ENCODE measurements at regions not wholly inside any gene's neighbourhood (a gene's known extent, or its start where the extent isn't known, plus 50 kb on each side); places are given as distances from the start of the nearest gene placed in this dataset.

DNA sequence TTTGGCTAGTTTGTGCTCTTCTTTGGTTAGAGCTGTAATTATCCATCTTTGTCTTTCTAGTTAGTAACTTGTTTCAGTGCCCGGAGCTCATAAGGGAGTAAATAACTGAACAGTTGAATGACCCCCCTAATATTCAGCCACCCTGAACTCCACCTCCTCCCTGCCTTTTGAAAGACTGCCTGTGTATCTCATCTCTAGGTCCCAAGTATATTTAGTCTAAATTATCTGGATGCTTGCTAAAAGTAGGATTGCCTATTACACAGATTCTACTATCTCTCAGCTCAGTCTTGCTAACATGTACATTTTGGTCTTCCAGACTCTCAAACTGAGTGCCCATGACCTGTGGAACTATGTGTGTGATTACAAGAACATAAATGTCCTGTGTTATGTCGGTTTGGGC is 145.9 kb downstream of the GJA1 start:
- no peak for DNase-seq
- Histone ChIP-seq H3K27ac (no peak overlapping the region), H3K4me1 (no peaks in the 10 kb centered on the region), H3K9me3 (no peaks in the 10 kb centered on the region), H3K36me3 (no peaks in the 10 kb centered on the region), H3K27me3 (no peaks in the 10 kb centered on the region), H3K4me3 (no peak overlapping the region)
- TF ChIP-seq POLR2AphosphoS5 (IDR thresholded peaks at IDR 0.05) (no peak), EP300 (IDR thresholded peaks at IDR 0.05; ENCODE audit: low read depth) (no peak), POLR2A (IDR thresholded peaks at IDR 0.05) (no peak)
- TF ChIP-seq, protein P1, sequence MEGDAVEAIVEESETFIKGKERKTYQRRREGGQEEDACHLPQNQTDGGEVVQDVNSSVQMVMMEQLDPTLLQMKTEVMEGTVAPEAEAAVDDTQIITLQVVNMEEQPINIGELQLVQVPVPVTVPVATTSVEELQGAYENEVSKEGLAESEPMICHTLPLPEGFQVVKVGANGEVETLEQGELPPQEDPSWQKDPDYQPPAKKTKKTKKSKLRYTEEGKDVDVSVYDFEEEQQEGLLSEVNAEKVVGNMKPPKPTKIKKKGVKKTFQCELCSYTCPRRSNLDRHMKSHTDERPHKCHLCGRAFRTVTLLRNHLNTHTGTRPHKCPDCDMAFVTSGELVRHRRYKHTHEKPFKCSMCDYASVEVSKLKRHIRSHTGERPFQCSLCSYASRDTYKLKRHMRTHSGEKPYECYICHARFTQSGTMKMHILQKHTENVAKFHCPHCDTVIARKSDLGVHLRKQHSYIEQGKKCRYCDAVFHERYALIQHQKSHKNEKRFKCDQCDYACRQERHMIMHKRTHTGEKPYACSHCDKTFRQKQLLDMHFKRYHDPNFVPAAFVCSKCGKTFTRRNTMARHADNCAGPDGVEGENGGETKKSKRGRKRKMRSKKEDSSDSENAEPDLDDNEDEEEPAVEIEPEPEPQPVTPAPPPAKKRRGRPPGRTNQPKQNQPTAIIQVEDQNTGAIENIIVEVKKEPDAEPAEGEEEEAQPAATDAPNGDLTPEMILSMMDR (IDR thresholded peaks at IDR 0.05): no peak
- intact Hi-C loops (cut with DNase I; ENCODE audit: low total_unique reads): no loop called here
- in situ Hi-C loops (cut with MboI; ENCODE audit: low pct_ligation_motif_present in 1 of 4, low pct_unique_long_range_greater_than_20kb in 1 of 4, low sequenced_read_pairs in 3 of 4): no loop called here
- WGBS, 2 donors (ENCODE audit: low coverage in 1 of 2): 64 to 74% methylated on average over 2 of the region's 2 CpGs

DNA sequence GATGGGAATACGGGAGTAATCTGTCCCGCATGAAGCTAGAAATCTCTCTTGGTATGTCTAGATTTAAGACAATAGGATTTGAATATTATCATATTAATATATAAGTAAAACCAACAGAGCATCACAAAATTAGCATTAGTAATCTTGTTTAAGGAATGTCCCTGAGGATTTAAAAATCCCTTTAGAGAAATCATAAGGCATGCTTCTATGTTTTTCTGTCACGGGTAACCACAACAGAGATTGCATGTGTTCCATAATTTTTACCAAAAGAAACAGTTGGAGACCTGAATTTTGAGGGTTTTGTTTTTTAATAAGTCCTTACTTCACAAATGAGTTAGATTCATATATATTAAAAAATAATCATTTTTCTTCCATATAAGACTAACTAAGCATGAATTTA is 146.8 kb downstream of the GJA1 start:
- Histone ChIP-seq H3K27me3 (no peaks in the 10 kb centered on the region), H3K4me3 (no peak overlapping the region), H3K4me1 (no peaks in the 10 kb centered on the region), H3K9me3 (no peaks in the 10 kb centered on the region), H3K27ac (no peak overlapping the region), H3K36me3 (no peaks in the 10 kb centered on the region)
- no peak for DNase-seq
- 85 to 93% methylated on average over 3 of the region's 3 CpGs for WGBS, 2 donors (ENCODE audit: low coverage in 1 of 2)
- TF ChIP-seq EP300 (IDR thresholded peaks at IDR 0.05; ENCODE audit: low read depth): no peak
- TF ChIP-seq POLR2AphosphoS5 (IDR thresholded peaks at IDR 0.05): no peak
- TF ChIP-seq POLR2A (IDR thresholded peaks at IDR 0.05): no peak
- TF ChIP-seq, protein P1 (IDR thresholded peaks at IDR 0.05): no peak
- in situ Hi-C loops (cut with MboI; ENCODE audit: low pct_ligation_motif_present in 1 of 4, low pct_unique_long_range_greater_than_20kb in 1 of 4, low sequenced_read_pairs in 3 of 4): no loop called here
- intact Hi-C loops (cut with DNase I; ENCODE audit: low total_unique reads): no loop called here

DNA sequence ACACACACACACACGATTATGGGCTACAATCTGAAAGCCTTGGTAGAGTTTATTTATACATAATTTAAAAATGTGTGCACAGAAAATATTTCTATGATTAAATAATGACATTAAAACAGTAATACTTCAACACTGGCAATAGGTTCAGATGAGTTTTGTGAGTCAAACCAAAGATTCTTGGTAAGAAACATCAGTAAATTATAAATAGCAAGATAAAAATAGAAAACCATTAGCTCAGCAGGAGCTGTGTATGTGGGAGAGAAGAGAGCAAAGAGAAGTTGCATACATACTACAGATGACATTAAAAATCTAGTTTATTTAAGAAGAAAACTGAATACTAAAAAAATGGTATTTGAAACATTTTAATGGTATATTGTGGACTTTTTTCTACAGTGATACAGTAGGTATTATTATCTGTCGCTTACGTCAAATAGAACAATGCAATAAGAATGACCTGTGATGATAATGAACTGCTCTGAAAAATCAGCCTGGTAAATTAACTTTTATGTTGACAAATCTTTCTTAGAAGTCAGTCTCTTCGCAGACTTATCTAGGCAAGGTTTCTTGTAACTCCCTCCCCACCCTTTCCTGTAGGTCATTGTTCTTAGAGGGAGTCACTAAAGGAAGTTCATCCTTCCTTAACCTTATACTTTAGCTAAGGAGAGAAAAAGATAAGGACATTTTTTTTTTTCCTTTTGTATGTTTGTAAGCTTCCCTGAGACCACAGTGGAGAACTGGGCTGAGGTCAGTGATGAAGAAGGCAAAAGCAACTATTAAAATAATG is 149.3 kb downstream of the GJA1 start:
- TF ChIP-seq POLR2A (IDR thresholded peaks at IDR 0.05) (no peak), POLR2AphosphoS5 (IDR thresholded peaks at IDR 0.05) (no peak), EP300 (IDR thresholded peaks at IDR 0.05; ENCODE audit: low read depth) (no peak)
- TF ChIP-seq, protein P1 (IDR thresholded peaks at IDR 0.05): no peak
- no peaks in the 10 kb centered on the region for H3K4me1 ChIP-seq
- intact Hi-C loops (cut with DNase I; ENCODE audit: low total_unique reads) (no loop called here), in situ Hi-C loops (cut with MboI; ENCODE audit: low pct_ligation_motif_present in 1 of 4, low pct_unique_long_range_greater_than_20kb in 1 of 4, low sequenced_read_pairs in 3 of 4) (no loop called here)
- no peak for DNase-seq
- no peaks in the 10 kb centered on the region for H3K27me3 ChIP-seq
- H3K4me3 ChIP-seq: no peak overlapping the region
- H3K27ac ChIP-seq: no peak overlapping the region
- no peaks in the 10 kb centered on the region for H3K9me3 ChIP-seq
- 71 to 74% methylated on average over 4 of the region's 4 CpGs for WGBS, 2 donors (ENCODE audit: low coverage in 1 of 2)
- no peaks in the 10 kb centered on the region for H3K36me3 ChIP-seq

DNA sequence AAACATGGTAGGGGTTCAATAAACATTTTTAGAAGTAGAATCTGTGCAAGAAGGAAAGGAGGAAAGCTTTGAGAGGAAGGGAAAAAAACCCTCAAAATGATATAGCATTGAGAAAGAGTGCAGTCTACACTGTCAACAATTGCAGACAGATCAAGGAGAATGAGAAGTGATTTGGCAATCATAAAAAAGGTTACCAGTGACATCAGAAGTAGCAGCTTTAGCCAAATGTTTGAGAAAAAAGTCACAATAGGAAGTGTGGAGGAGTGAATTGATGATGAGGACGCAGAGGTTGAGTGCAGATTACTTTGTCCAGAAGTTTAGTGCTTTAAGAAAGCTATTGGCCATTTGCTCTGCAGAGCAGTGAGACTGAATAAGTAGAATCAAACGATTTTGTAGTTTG is 155.0 kb downstream of the GJA1 start:
- 32 to 35% methylated on average over 2 of the region's 2 CpGs for WGBS, 2 donors (ENCODE audit: low coverage in 1 of 2)
- intact Hi-C loops (cut with DNase I; ENCODE audit: low total_unique reads): no loop called here
- TF ChIP-seq POLR2A (IDR thresholded peaks at IDR 0.05): no peak
- no peak for TF ChIP-seq POLR2AphosphoS5 (IDR thresholded peaks at IDR 0.05)
- TF ChIP-seq, protein P1 (IDR thresholded peaks at IDR 0.05): no peak
- no peak for TF ChIP-seq EP300 (IDR thresholded peaks at IDR 0.05; ENCODE audit: low read depth)
- Histone ChIP-seq H3K27me3 (no peaks in the 10 kb centered on the region), H3K9me3 (no peaks in the 10 kb centered on the region), H3K27ac (no peak overlapping the region), H3K4me1 (peaks cover 0 to 6% (median 2%) of the 10 kb centered on the region in 4 donors), H3K4me3 (no peak overlapping the region), H3K36me3 (no peaks in the 10 kb centered on the region)
- in situ Hi-C loops (cut with MboI; ENCODE audit: low pct_ligation_motif_present in 1 of 4, low pct_unique_long_range_greater_than_20kb in 1 of 4, low sequenced_read_pairs in 3 of 4): no loop called here
- DNase-seq: no peak

All from transverse colon (tissue), 4 donors.